Mesenchymal stem cell (in vitro differentiated cells and primary cell): ENCODE measurements at regions not wholly inside any gene's neighbourhood (a gene's known extent, or its start where the extent isn't known, plus 50 kb on each side); places are given as distances from the start of the nearest gene placed in this dataset.
A peak's percentile ranks its signal among the peaks of the same experiment; 100 is the strongest.

Experiments used
- DNase-seq: peaks from one replicate; pipeline ENCODE4 v3.0.0-alpha.2; 2013
- H2AFZ ChIP-seq: one replicate; pipeline ENCODE4 v1.6.1; 2013; ENCODE audit warnings: low read depth, mild to moderate bottlenecking, control low read depth, inconsistent platforms, low read length, moderate library complexity
- H2AK5ac ChIP-seq: 2 replicates; pipeline ENCODE4 v1.6.1; 2013; ENCODE audit warnings: low read length, moderate library complexity, mild to moderate bottlenecking, inconsistent platforms; ENCODE audit not compliant: severe bottlenecking
- H2BK120ac ChIP-seq: one replicate; pipeline ENCODE4 v1.6.1; 2013; ENCODE audit warnings: low read depth, mild to moderate bottlenecking, inconsistent platforms, low read length, moderate library complexity
- H2BK12ac ChIP-seq, 2 experiments: one replicate each; pipeline ENCODE4 v1.6.1; 2013; ENCODE audit warnings: inconsistent platforms in 2 of 2, low read length in 2 of 2, mild to moderate bottlenecking in 2 of 2, moderate library complexity in 2 of 2, control low read depth in 1 of 2
- H2BK15ac ChIP-seq: one replicate; pipeline ENCODE4 v1.6.1; 2013; ENCODE audit warnings: mild to moderate bottlenecking, low read depth, inconsistent platforms; ENCODE audit not compliant: poor library complexity, severe bottlenecking
- H2BK5ac ChIP-seq: 2 replicates; pipeline ENCODE4 v1.6.1; 2013; ENCODE audit warnings: low read depth, mild to moderate bottlenecking, low read length, control low read depth, inconsistent platforms; ENCODE audit not compliant: poor library complexity, severe bottlenecking
- H3K14ac ChIP-seq, 2 experiments: one replicate each; pipeline ENCODE4 v1.6.1; 2013; ENCODE audit warnings: inconsistent platforms in 2 of 2, low read length in 2 of 2, control low read depth in 1 of 2, mild to moderate bottlenecking in 1 of 2, moderate library complexity in 1 of 2
- H3K18ac ChIP-seq, 2 experiments: one replicate each; pipeline ENCODE4 v1.6.1; 2013; ENCODE audit warnings: inconsistent platforms in 2 of 2, low read length in 2 of 2, control low read depth in 1 of 2, low read depth in 1 of 2, mild to moderate bottlenecking in 1 of 2
- H3K23ac ChIP-seq, 2 experiments: one replicate each; pipeline ENCODE4 v1.6.1; 2013; ENCODE audit warnings: inconsistent platforms in 2 of 2, low read length in 2 of 2, mild to moderate bottlenecking in 2 of 2, moderate library complexity in 2 of 2, control low read depth in 1 of 2
- H3K27ac ChIP-seq: 2 replicates; pipeline ENCODE4 v1.5.1; 2013; ENCODE audit warnings: mild to moderate bottlenecking, moderate library complexity, low read length, control low read depth, inconsistent platforms; ENCODE audit not compliant: poor library complexity, severe bottlenecking
- H3K27me3 ChIP-seq, 2 experiments: 2 replicates each; pipeline versions ENCODE4 v1.6.1 to v1.7.0; 2013; ENCODE audit warnings: low read length in 2 of 2, mild to moderate bottlenecking in 2 of 2, moderate library complexity in 2 of 2, control low read depth in 1 of 2, inconsistent platforms in 1 of 2; ENCODE audit not compliant: control insufficient read depth in 1 of 2, insufficient read depth in 1 of 2
- H3K36me3 ChIP-seq, 2 experiments: 2 replicates each; pipeline versions ENCODE4 v1.6.1 to v1.7.0; 2013; ENCODE audit warnings: low read length in 2 of 2, control low read depth in 1 of 2, inconsistent platforms in 1 of 2, low read depth in 1 of 2, mild to moderate bottlenecking in 1 of 2; ENCODE audit not compliant: insufficient read depth in 2 of 2, control insufficient read depth in 1 of 2
- H3K4ac ChIP-seq, 2 experiments: one replicate each; pipeline ENCODE4 v1.6.1; 2013; ENCODE audit warnings: inconsistent platforms in 2 of 2, low read length in 2 of 2, mild to moderate bottlenecking in 2 of 2, moderate library complexity in 2 of 2, control low read depth in 1 of 2, low read depth in 1 of 2
- H3K4me1 ChIP-seq: 2 replicates; pipeline ENCODE4 v1.6.1; 2013; ENCODE audit warnings: low read depth, low read length, control low read depth; ENCODE audit not compliant: control insufficient read depth, insufficient read depth
- H3K4me2 ChIP-seq: 2 replicates; pipeline ENCODE4 v1.6.1; 2013; ENCODE audit warnings: low read length, mild to moderate bottlenecking, inconsistent platforms; ENCODE audit not compliant: poor library complexity, severe bottlenecking
- H3K4me3 ChIP-seq, 2 experiments: 2 replicates each; pipeline versions ENCODE4 v1.5.1 to v1.7.0; 2013; ENCODE audit warnings: low read length in 2 of 2, mild to moderate bottlenecking in 2 of 2, control low read depth in 1 of 2, low read depth in 1 of 2; ENCODE audit not compliant: insufficient read depth in 1 of 2
- H3K79me1 ChIP-seq: replicated peaks from 2 replicates; pipeline ENCODE4 v1.6.1; 2013; ENCODE audit warnings: mild to moderate bottlenecking, control low read depth, low read length, inconsistent platforms; ENCODE audit not compliant: poor library complexity, severe bottlenecking
- H3K9ac ChIP-seq: 2 replicates; pipeline ENCODE4 v1.7.0; 2013; ENCODE audit warnings: mild to moderate bottlenecking, low read length, moderate library complexity
- H3K9me3 ChIP-seq: 2 replicates; pipeline ENCODE4 v1.7.0; 2013; ENCODE audit warnings: mild to moderate bottlenecking, low read length; ENCODE audit not compliant: control insufficient read depth
- H4K8ac ChIP-seq: one replicate; pipeline ENCODE4 v1.6.1; 2013; ENCODE audit warnings: inconsistent platforms, mild to moderate bottlenecking, low read length, moderate library complexity
- H4K91ac ChIP-seq: one replicate; pipeline ENCODE4 v1.6.1; 2013; ENCODE audit warnings: mild to moderate bottlenecking, low read length, inconsistent platforms
- WGBS: methylation state at CpG from one replicate; pipeline ENCODE4 v1.1.7; 2013; ENCODE audit warnings: mixed read lengths; 5-methylcytosine and 5-hydroxymethylcytosine counted together

GRCh38 chr2:64720535-64721319, 67.0 kb upstream of the SERTAD2 start:
- DNase-seq, result no peak
- H4K91ac ChIP-seq, result no peak overlapping the region
- no peak overlapping the region for H2BK12ac ChIP-seq
- H3K9ac ChIP-seq, result no peak overlapping the region
- H3K9me3 ChIP-seq, result no peaks in the 10 kb centered on the region
- H2BK5ac ChIP-seq, result no peak overlapping the region
- no peaks in the 10 kb centered on the region for H3K27me3 ChIP-seq
- no peak overlapping the region for H2AK5ac ChIP-seq
- no peak overlapping the region for H3K18ac ChIP-seq
- H4K8ac ChIP-seq, result peak overlapping the region; percentile 85
- H3K23ac ChIP-seq, result no peak overlapping the region
- no peak overlapping the region for H2AFZ ChIP-seq
- H3K4ac ChIP-seq, result no peak overlapping the region
- peaks cover 2% of the 10 kb centered on the region for H3K4me1 ChIP-seq
- peaks cover 23% of the 10 kb centered on the region for H3K79me1 ChIP-seq
- WGBS, result 79% methylated on average over 2 of the region's 5 CpGs
- H3K27ac ChIP-seq, result no peak overlapping the region
- H2BK15ac ChIP-seq, result no peak overlapping the region
- no peak overlapping the region for H3K4me2 ChIP-seq
- H2BK120ac ChIP-seq, result no peak overlapping the region
- peaks cover 0 to 16% of the 10 kb centered on the region in 2 experiments for H3K36me3 ChIP-seq
- H3K14ac ChIP-seq, result no peak overlapping the region
- no peak overlapping the region for H3K4me3 ChIP-seq

GRCh38 chr2:64721320-64721623, 67.6 kb upstream of the SERTAD2 start:
- no peak overlapping the region for H2BK5ac ChIP-seq
- no peak overlapping the region for H3K4ac ChIP-seq
- H3K27me3 ChIP-seq, result no peaks in the 10 kb centered on the region
- no peak overlapping the region for H2AFZ ChIP-seq
- no peak overlapping the region for H3K23ac ChIP-seq
- 98% methylated on average over 3 of the region's 5 CpGs for WGBS
- no peak overlapping the region for H3K18ac ChIP-seq
- H3K79me1 ChIP-seq, result peaks cover 23% of the 10 kb centered on the region
- H3K4me2 ChIP-seq, result no peak overlapping the region
- no peak overlapping the region for H2BK120ac ChIP-seq
- no peak overlapping the region for H3K4me3 ChIP-seq
- peaks cover 2% of the 10 kb centered on the region for H3K4me1 ChIP-seq
- H2BK12ac ChIP-seq, result no peak overlapping the region
- no peak overlapping the region for H2BK15ac ChIP-seq
- H3K9me3 ChIP-seq, result no peaks in the 10 kb centered on the region
- no peak overlapping the region for H4K91ac ChIP-seq
- H4K8ac ChIP-seq, result no peak overlapping the region
- peaks cover 0 to 19% of the 10 kb centered on the region in 2 experiments for H3K36me3 ChIP-seq
- no peak overlapping the region for H2AK5ac ChIP-seq
- no peak overlapping the region for H3K9ac ChIP-seq
- H3K14ac ChIP-seq, result no peak overlapping the region
- no peak for DNase-seq
- no peak overlapping the region for H3K27ac ChIP-seq

GRCh38 chr2:64722291-64723044, 68.8 kb upstream of the SERTAD2 start:
- Histone ChIP-seq H3K4me3 (no peak overlapping the region), H3K9me3 (no peaks in the 10 kb centered on the region), H2AK5ac (no peak overlapping the region), H3K27ac (no peak overlapping the region), H3K36me3 (peaks cover 0 to 19% of the 10 kb centered on the region in 2 experiments), H3K27me3 (no peaks in the 10 kb centered on the region), H3K4me1 (peaks cover 2% of the 10 kb centered on the region), H3K18ac (no peak overlapping the region), H4K91ac (no peak overlapping the region), H2AFZ (no peak overlapping the region), H3K4ac (no peak overlapping the region), H3K14ac (no peak overlapping the region), H3K23ac (no peak overlapping the region), H3K4me2 (no peak overlapping the region), H3K79me1 (peaks cover 25% of the 10 kb centered on the region), H4K8ac (no peak overlapping the region), H2BK15ac (no peak overlapping the region), H3K9ac (no peak overlapping the region), H2BK5ac (no peak overlapping the region), H2BK120ac (no peak overlapping the region), H2BK12ac (no peak overlapping the region)
- no peak for DNase-seq
- WGBS, result no CpG with 5 or more reads among the region's 2 CpGs

- no peak overlapping the region for H3K4me2 ChIP-seq
- no peaks in the 10 kb centered on the region for H3K9me3 ChIP-seq
These were observed 73.5 kb upstream of the SERTAD2 start for GRCh38 chr2:64727013-64727767.

More at GRCh38 chr2:64727013-64727767, 73.5 kb upstream of the SERTAD2 start:
- Histone ChIP-seq H3K9ac (no peak overlapping the region), H2BK120ac (peak overlapping the region; percentile 15), H2AK5ac (no peak overlapping the region), H4K8ac (no peak overlapping the region), H3K14ac (no peak overlapping the region), H3K4me3 (no peak overlapping the region), H3K36me3 (peaks cover 0 to 29% of the 10 kb centered on the region in 2 experiments), H3K23ac (no peak overlapping the region), H3K4me1 (peaks cover 6% of the 10 kb centered on the region), H4K91ac (no peak overlapping the region), H2BK5ac (no peak overlapping the region), H2BK12ac (peak overlapping the region; percentile 37 to 54), H3K27ac (no peak overlapping the region), H2BK15ac (no peak overlapping the region), H3K18ac (peak overlapping the region; percentile 9 to 61), H3K4ac (no peak overlapping the region), H2AFZ (no peak overlapping the region), H3K27me3 (no peaks in the 10 kb centered on the region), H3K79me1 (peaks cover 17% of the 10 kb centered on the region)
- WGBS, result 61% methylated on average over 2 of the region's 3 CpGs
- no peak for DNase-seq
